ENCODE measurements at regions not wholly inside any gene's neighbourhood (a gene's known extent, or its start where the extent isn't known, plus 50 kb on each side); places are given as distances from the start of the nearest gene placed in this dataset.

GRCh38 chr18:45374878-45375630 is 240.2 kb upstream of the SLC14A2 start:
- Histone ChIP-seq H3K4me1 (ENCODE audit: insufficient read depth) (no peaks in the 10 kb centered on the region), H3K27ac (no peak overlapping the region), H3K27me3 (no peaks in the 10 kb centered on the region), H3K9me3 (no peaks in the 10 kb centered on the region), H3K4me3 (no peak overlapping the region), H3K36me3 (no peaks in the 10 kb centered on the region)
- intact Hi-C loops (cut with DNase I) = no loop called here
- no peak for DNase-seq
- TF ChIP-seq EP300 (IDR thresholded peaks at IDR 0.05) (no peak), CTCF (IDR thresholded peaks at IDR 0.05) (no peak), POLR2A (IDR thresholded peaks at IDR 0.05) (no peak)
- 84 to 93% (median 90%) methylated on average over 6 of the region's 6 CpGs for WGBS, 3 donors

GRCh38 chr18:45376193-45376592 is 239.1 kb upstream of the SLC14A2 start:
- no peaks in the 10 kb centered on the region for H3K27me3 ChIP-seq
- no peaks in the 10 kb centered on the region for H3K36me3 ChIP-seq
- 96 to 100% (median 97%) methylated on average over 2 of the region's 2 CpGs for WGBS, 3 donors
- DNase-seq = no peak
- intact Hi-C loops (cut with DNase I) = no loop called here
- no peak overlapping the region for H3K27ac ChIP-seq
- TF ChIP-seq EP300 (IDR thresholded peaks at IDR 0.05) = no peak
- no peak for TF ChIP-seq POLR2A (IDR thresholded peaks at IDR 0.05)
- no peak for TF ChIP-seq CTCF (IDR thresholded peaks at IDR 0.05)
- H3K9me3 ChIP-seq = no peaks in the 10 kb centered on the region
- no peaks in the 10 kb centered on the region for H3K4me1 ChIP-seq (ENCODE audit: insufficient read depth)
- H3K4me3 ChIP-seq = no peak overlapping the region

GRCh38 chr18:45378308-45378707 is 237.0 kb upstream of the SLC14A2 start:
- H3K4me1 ChIP-seq (ENCODE audit: insufficient read depth) = no peaks in the 10 kb centered on the region
- no peaks in the 10 kb centered on the region for H3K27me3 ChIP-seq
- no peak for DNase-seq
- TF ChIP-seq EP300 (IDR thresholded peaks at IDR 0.05) (no peak), POLR2A (IDR thresholded peaks at IDR 0.05) (no peak), CTCF (IDR thresholded peaks at IDR 0.05) (no peak)
- intact Hi-C loops (cut with DNase I) = no loop called here
- no peak overlapping the region for H3K4me3 ChIP-seq
- no peaks in the 10 kb centered on the region for H3K9me3 ChIP-seq
- no peaks in the 10 kb centered on the region for H3K36me3 ChIP-seq
- H3K27ac ChIP-seq = no peak overlapping the region
- 85 to 94% (median 92%) methylated on average over 1 of the region's 1 CpG for WGBS, 3 donors

GRCh38 chr18:45378933-45379332 is 236.3 kb upstream of the SLC14A2 start:
- no peak overlapping the region for H3K4me3 ChIP-seq
- H3K27me3 ChIP-seq = no peaks in the 10 kb centered on the region
- WGBS, 3 donors = 93 to 96% (median 96%) methylated on average over 5 of the region's 5 CpGs
- no peaks in the 10 kb centered on the region for H3K36me3 ChIP-seq
- DNase-seq = no peak
- H3K9me3 ChIP-seq = no peaks in the 10 kb centered on the region
- no peak for TF ChIP-seq EP300 (IDR thresholded peaks at IDR 0.05)
- TF ChIP-seq POLR2A (IDR thresholded peaks at IDR 0.05) = no peak
- TF ChIP-seq CTCF (IDR thresholded peaks at IDR 0.05) = no peak
- no peak overlapping the region for H3K27ac ChIP-seq
- H3K4me1 ChIP-seq (ENCODE audit: insufficient read depth) = no peaks in the 10 kb centered on the region
- intact Hi-C loops (cut with DNase I) = no loop called here

Measured in ovary (tissue), 7 donors.